DOHH2 (cell line): ENCODE measurements at regions not wholly inside any gene's neighbourhood (a gene's known extent, or its start where the extent isn't known, plus 50 kb on each side); places are given as distances from the start of the nearest gene placed in this dataset.

Experiments used
- EZH2phosphoT487 ChIP-seq: fragments of 200-600 bp; sonication (generic); IDR thresholded peaks from 2 replicates; pipeline ENCODE4 v1.6.1; 2017; ENCODE audit warnings: borderline replicate concordance, mild to moderate bottlenecking, antibody characterized with exemption, low read length, moderate library complexity, mixed read lengths
- TF ChIP-seq, protein P1 (sequence below): fragments of 200-600 bp; sonication (generic); IDR thresholded peaks from one replicate; pipeline ENCODE4 v1.5.1; 2014; ENCODE audit warnings: antibody characterized with exemption, mild to moderate bottlenecking, low read depth, low read length; ENCODE audit not compliant: poor library complexity, severe bottlenecking

DNA sequence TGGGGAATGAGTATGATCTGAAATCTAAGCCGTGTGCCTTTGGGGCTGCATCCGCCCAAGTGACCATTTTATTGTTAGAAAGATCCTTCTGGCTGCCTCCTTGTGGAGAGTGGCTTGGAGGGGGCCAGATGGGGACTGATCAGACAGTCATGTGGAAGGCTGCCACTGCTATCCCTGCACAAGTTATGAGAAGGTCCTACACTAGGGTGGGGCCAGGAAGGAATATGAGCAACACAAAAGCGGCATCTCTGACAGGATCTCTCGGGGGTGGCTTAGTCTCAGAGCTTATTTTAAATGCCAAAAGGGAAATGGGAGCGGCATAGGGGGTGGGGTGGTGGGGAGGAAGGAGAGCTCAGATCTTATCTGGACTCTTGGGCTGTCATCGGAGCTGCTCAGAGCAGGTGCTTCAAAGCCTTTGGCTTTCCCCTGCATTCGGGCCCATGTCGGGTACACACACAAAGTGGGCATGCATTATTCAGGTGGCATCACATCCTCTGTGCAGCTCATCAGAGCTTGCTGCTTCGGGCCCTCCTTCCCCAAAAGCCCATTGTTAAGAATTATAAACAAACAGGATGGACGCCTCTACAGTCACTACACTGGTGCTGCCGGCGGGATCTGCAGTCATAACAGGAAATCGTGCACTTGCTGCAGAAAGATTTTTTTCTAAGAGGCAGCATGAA, 805.4 kb downstream of the VRK1 start:
- TF ChIP-seq, protein P1, sequence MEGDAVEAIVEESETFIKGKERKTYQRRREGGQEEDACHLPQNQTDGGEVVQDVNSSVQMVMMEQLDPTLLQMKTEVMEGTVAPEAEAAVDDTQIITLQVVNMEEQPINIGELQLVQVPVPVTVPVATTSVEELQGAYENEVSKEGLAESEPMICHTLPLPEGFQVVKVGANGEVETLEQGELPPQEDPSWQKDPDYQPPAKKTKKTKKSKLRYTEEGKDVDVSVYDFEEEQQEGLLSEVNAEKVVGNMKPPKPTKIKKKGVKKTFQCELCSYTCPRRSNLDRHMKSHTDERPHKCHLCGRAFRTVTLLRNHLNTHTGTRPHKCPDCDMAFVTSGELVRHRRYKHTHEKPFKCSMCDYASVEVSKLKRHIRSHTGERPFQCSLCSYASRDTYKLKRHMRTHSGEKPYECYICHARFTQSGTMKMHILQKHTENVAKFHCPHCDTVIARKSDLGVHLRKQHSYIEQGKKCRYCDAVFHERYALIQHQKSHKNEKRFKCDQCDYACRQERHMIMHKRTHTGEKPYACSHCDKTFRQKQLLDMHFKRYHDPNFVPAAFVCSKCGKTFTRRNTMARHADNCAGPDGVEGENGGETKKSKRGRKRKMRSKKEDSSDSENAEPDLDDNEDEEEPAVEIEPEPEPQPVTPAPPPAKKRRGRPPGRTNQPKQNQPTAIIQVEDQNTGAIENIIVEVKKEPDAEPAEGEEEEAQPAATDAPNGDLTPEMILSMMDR, result no peak
- TF ChIP-seq EZH2phosphoT487, result no peak
